WERI-Rb-1 (cell line): ENCODE measurements at regions not wholly inside any gene's neighbourhood (a gene's known extent, or its start where the extent isn't known, plus 50 kb on each side); places are given as distances from the start of the nearest gene placed in this dataset.

Experiments used
- DNase-seq: peaks from one replicate; pipeline ENCODE4 v3.0.0-alpha.2; 2020
- H3K27ac ChIP-seq: fragments of 250-450 bp; sonication (Bioruptor Pico); 2 replicates; pipeline ENCODE4 v1.5.1; 2020; ENCODE audit warnings: mild to moderate bottlenecking, moderate library complexity
- H3K27me3 ChIP-seq: fragments of 250-450 bp; sonication (Bioruptor Pico); 2 replicates; pipeline ENCODE4 v1.5.1; 2021; ENCODE audit warnings: mild to moderate bottlenecking, low read depth, moderate library complexity; ENCODE audit not compliant: insufficient read depth, severe bottlenecking
- H3K36me3 ChIP-seq: fragments of 250-450 bp; sonication (Bioruptor Pico); 2 replicates; pipeline ENCODE4 v1.5.1; 2020; ENCODE audit warnings: mild to moderate bottlenecking, moderate library complexity
- H3K4me3 ChIP-seq: 2 replicates; pipeline ENCODE4 v1.5.1; 2011; ENCODE audit warnings: low read depth, mild to moderate bottlenecking, control low read depth, low read length
- H3K9me3 ChIP-seq: fragments of 250-450 bp; sonication (Bioruptor Pico); 2 replicates; pipeline ENCODE4 v1.5.1; 2021; ENCODE audit warnings: mild to moderate bottlenecking, moderate library complexity; ENCODE audit not compliant: severe bottlenecking
- TF ChIP-seq, protein P1 (sequence below): IDR thresholded peaks from 2 replicates; pipeline ENCODE4 v1.5.1; 2011; ENCODE audit warnings: low read depth, mild to moderate bottlenecking, control low read depth, inconsistent platforms, low read length

DNA sequence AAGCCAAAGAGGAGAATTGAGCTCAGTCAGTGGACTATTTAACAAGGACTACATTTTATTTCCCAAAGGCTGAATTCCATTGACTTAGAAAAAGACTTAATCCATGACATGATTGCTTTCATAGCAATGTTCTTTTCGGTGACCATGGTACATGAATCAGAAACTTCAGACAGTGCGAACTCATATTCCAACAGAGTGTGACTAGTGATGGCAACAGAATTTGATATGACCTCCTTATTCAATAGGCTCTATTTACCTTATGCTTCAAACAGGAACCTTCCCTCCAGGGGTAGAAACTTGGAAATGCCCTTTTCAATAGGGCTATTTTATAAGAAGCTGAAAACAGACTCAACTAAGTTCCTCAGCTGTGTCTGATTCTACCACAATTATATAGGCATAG is 191.9 kb downstream of the RND3 start:
- Histone ChIP-seq H3K27me3 (no peaks in the 10 kb centered on the region), H3K36me3 (no peaks in the 10 kb centered on the region), H3K4me3 (no peak overlapping the region), H3K9me3 (no peaks in the 10 kb centered on the region), H3K27ac (no peak overlapping the region)
- TF ChIP-seq, protein P1, sequence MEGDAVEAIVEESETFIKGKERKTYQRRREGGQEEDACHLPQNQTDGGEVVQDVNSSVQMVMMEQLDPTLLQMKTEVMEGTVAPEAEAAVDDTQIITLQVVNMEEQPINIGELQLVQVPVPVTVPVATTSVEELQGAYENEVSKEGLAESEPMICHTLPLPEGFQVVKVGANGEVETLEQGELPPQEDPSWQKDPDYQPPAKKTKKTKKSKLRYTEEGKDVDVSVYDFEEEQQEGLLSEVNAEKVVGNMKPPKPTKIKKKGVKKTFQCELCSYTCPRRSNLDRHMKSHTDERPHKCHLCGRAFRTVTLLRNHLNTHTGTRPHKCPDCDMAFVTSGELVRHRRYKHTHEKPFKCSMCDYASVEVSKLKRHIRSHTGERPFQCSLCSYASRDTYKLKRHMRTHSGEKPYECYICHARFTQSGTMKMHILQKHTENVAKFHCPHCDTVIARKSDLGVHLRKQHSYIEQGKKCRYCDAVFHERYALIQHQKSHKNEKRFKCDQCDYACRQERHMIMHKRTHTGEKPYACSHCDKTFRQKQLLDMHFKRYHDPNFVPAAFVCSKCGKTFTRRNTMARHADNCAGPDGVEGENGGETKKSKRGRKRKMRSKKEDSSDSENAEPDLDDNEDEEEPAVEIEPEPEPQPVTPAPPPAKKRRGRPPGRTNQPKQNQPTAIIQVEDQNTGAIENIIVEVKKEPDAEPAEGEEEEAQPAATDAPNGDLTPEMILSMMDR = no peak
- DNase-seq = no peak

GRCh38 chr2:150293771-150294170 is 193.7 kb downstream of the RND3 start:
- no peak for DNase-seq
- H3K27me3 ChIP-seq = no peaks in the 10 kb centered on the region
- TF ChIP-seq, protein P1 = no peak

DNA sequence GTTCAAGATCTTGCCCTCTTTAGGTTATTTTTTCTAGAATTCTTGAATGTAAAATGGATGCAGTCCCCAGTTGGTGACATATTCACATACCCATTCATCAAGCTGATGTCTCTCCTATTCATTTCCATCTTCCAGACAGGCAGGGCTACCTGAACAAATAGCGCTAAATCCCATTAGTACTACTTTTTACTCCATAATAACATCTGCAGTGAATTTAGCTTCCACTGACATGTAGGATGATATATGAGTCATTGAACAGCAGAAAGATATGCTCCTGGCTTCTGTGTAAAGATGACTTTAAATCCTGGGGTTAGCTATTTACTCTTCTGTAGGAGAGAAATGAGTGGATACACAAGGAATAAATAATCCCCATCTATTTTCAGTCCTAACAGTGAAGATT is 194.7 kb downstream of the RND3 start:
- H3K4me3 ChIP-seq = no peak overlapping the region
- H3K27me3 ChIP-seq = no peaks in the 10 kb centered on the region
- no peak overlapping the region for H3K27ac ChIP-seq
- H3K36me3 ChIP-seq = no peaks in the 10 kb centered on the region
- no peak for DNase-seq
- TF ChIP-seq, protein P1 = no peak
- no peaks in the 10 kb centered on the region for H3K9me3 ChIP-seq

More at GRCh38 chr2:150293771-150294170, 193.7 kb downstream of the RND3 start:
- Histone ChIP-seq H3K36me3 (no peaks in the 10 kb centered on the region), H3K9me3 (no peaks in the 10 kb centered on the region), H3K4me3 (no peak overlapping the region), H3K27ac (no peak overlapping the region)

- Histone ChIP-seq H3K36me3 (no peaks in the 10 kb centered on the region), H3K4me3 (no peak overlapping the region), H3K27me3 (no peaks in the 10 kb centered on the region), H3K9me3 (no peaks in the 10 kb centered on the region), H3K27ac (no peak overlapping the region)
- TF ChIP-seq, protein P1 = no peak
- no peak for DNase-seq
Measured at GRCh38 chr2:150292192-150292591, 195.3 kb downstream of the RND3 start.

DNA sequence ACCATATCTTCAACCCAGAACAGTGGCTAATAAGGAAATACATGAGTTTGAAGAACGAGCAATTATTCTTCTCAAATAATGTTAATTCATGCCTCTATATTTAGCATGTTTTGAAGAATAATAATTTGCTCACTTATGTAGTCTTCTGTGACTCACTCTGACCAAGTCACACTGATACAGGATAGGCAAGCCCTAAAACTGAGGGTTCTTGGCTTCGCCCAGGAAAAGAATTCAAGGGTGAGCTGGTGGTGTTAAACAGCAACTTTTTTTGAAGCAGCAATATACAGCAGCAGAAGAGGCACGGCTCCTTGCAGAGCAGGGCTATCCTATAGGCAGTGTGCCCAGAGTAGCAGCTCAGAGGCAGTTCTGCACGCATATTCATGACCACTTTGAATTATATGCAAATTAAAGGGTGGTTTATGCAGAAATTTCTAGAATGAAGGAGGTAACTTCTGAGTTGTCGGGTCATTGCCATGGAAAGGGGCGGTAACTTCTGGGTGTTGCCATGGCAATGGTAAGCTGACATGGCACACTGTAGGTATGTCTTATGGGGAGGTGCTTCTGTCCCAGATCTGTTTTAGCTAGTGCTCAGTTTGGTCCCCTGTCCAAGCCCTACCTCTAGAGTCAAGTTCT is 200.6 kb downstream of the RND3 start:
- Histone ChIP-seq H3K36me3 (no peaks in the 10 kb centered on the region), H3K4me3 (no peak overlapping the region), H3K9me3 (no peaks in the 10 kb centered on the region), H3K27me3 (no peaks in the 10 kb centered on the region), H3K27ac (no peak overlapping the region)
- DNase-seq = no peak
- TF ChIP-seq, protein P1 = no peak

- H3K9me3 ChIP-seq = no peaks in the 10 kb centered on the region
- H3K36me3 ChIP-seq = no peaks in the 10 kb centered on the region
Measured at GRCh38 chr2:150284116-150284515, 203.4 kb downstream of the RND3 start.

More at GRCh38 chr2:150284116-150284515, 203.4 kb downstream of the RND3 start:
- TF ChIP-seq, protein P1 = no peak
- no peak for DNase-seq
- Histone ChIP-seq H3K27ac (no peak overlapping the region), H3K27me3 (no peaks in the 10 kb centered on the region), H3K4me3 (no peak overlapping the region)
